ENCODE measurements at regions not wholly inside any gene's neighbourhood (a gene's known extent, or its start where the extent isn't known, plus 50 kb on each side); places are given as distances from the start of the nearest gene placed in this dataset.
"Not testable (repeated sequence)": the region's sequence is repeated elsewhere in the genome, so short reads cannot be mapped to it uniquely, and the experiment has no call there.

DNA sequence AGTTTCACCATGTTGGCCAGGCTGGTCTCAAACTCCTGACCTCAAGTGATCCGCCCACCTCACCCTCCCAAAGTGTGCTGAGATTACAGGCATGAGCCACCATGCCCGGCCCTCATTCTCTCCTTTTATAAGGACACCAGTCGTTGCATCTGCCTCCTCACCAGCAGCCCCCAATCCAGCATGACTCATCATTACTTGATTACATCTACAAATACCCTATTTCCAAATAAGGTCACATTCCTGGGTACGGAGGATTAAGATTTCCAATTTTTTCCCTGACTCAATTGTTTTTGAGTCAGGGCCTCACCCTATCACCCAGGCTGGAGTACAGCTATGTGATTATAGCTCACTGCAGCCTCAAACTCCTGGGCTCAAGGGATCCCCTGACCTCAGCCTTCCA, 49.8 kb upstream of the DEFB108B start:
- not testable (repeated sequence) for H3K27ac Mint-ChIP-seq

More for the DNA sequence above, 49.8 kb upstream of the DEFB108B start:
- peaks cover 36% of the 10 kb centered on the region for H3K4me1 Mint-ChIP-seq
- H3K36me3 Mint-ChIP-seq (ENCODE audit: low read depth); DNase-seq; H3K36me3 ChIP-seq (ENCODE audit: control insufficient read depth, insufficient read depth, low read length); H3K9me3 Mint-ChIP-seq; H3K4me3 ChIP-seq (ENCODE audit: low read length); H3K27me3 ChIP-seq (ENCODE audit: control insufficient read depth, insufficient read depth, low read length, poor library complexity, severe bottlenecking); H3K4me3 Mint-ChIP-seq; H3K27ac ChIP-seq (ENCODE audit: low read depth, low read length); H3K4me1 ChIP-seq (ENCODE audit: control insufficient read depth, insufficient read depth, low read length); H3K27me3 Mint-ChIP-seq (ENCODE audit: insufficient read depth); H3K9ac ChIP-seq (ENCODE audit: extremely low read depth, low read length, poor library complexity, severe bottlenecking); H3K9me3 ChIP-seq (ENCODE audit: control insufficient read depth, low read length): not testable (repeated sequence)
- 81 to 100% methylated on average over 3 to 4 of the region's 4 CpGs for WGBS, 2 experiments (ENCODE audit: insufficient coverage in 1 of 2, insufficient read length in 1 of 2)

All from endodermal cell (in vitro differentiated cells).